ENCODE measurements at regions not wholly inside any gene's neighbourhood (a gene's known extent, or its start where the extent isn't known, plus 50 kb on each side); places are given as distances from the start of the nearest gene placed in this dataset.
A peak's percentile ranks its signal among the peaks of the same experiment; 100 is the strongest.

- Histone ChIP-seq H3K4me3 (ENCODE audit: low read depth in 1 of 2, low read length in 2 of 2) (no peak overlapping the region), H2AFZ (ENCODE audit: low read depth, low read length) (peak overlapping the region; percentile 36; the same call in 1 of the 2 replicates), H3K9ac (ENCODE audit: low read depth, low read length) (no peak overlapping the region), H3K9me3 (ENCODE audit: insufficient read depth, low read length, severe bottlenecking) (peaks cover 10% of the 10 kb centered on the region), H3K27ac (ENCODE audit: low read length) (no peak overlapping the region), H3K36me3 (ENCODE audit: insufficient read depth, low read length) (no peaks in the 10 kb centered on the region), H3K4me2 (ENCODE audit: insufficient read depth, low read length) (no peak overlapping the region), H4K20me1 (ENCODE audit: insufficient read depth, low read length) (no peaks in the 10 kb centered on the region), H3K27me3 (ENCODE audit: insufficient read depth, low read length, poor library complexity) (no peaks in the 10 kb centered on the region), H3K79me2 (ENCODE audit: insufficient read depth, low read length) (no peaks in the 10 kb centered on the region), H3K4me1 (ENCODE audit: insufficient read depth, low read length) (peaks cover 14% of the 10 kb centered on the region)
- TF ChIP-seq EZH2 (IDR thresholded peaks at IDR 0.05; ENCODE audit: borderline replicate concordance, low read depth, low read length, severe bottlenecking): no peak
- TF ChIP-seq, protein P1, sequence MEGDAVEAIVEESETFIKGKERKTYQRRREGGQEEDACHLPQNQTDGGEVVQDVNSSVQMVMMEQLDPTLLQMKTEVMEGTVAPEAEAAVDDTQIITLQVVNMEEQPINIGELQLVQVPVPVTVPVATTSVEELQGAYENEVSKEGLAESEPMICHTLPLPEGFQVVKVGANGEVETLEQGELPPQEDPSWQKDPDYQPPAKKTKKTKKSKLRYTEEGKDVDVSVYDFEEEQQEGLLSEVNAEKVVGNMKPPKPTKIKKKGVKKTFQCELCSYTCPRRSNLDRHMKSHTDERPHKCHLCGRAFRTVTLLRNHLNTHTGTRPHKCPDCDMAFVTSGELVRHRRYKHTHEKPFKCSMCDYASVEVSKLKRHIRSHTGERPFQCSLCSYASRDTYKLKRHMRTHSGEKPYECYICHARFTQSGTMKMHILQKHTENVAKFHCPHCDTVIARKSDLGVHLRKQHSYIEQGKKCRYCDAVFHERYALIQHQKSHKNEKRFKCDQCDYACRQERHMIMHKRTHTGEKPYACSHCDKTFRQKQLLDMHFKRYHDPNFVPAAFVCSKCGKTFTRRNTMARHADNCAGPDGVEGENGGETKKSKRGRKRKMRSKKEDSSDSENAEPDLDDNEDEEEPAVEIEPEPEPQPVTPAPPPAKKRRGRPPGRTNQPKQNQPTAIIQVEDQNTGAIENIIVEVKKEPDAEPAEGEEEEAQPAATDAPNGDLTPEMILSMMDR (IDR thresholded peaks at IDR 0.05; ENCODE audit: borderline replicate concordance, extremely low read depth, low read length, poor library complexity, severe bottlenecking): no peak
- no peak for DNase-seq
- ATAC-seq (ENCODE audit: insufficient read depth, low read depth): no peak
These were observed 249.0 kb upstream of the SLITRK1 start for GRCh38 chr13:84131249-84131648.

DNA sequence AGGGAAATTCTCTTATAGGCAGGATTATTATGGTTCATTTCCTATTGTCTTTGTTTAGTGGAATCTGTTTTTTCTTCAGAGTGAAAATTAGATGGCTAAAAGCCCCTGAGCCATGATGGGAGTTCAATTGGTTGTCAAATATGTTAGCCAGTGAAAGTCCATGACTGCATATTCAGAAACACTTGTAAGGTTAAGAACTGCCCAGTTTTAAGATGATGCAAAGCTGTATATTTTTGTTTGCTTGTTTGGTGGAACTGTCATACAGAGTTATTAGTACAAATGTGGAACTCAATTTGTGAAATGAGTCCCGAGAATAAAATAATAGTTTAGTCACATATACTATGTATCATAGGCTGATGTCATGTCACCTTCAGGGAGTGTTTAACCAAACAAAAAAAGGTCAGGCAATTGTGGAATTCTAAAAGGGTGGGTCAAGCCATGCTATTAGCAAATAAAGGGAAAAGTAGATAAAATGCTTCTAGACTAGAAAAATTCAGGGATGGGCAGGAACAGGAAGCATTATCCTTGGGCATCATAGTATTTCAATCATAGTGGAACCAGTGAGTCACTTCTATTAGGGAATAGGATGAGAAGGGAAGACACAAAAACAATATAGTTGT lies 248.3 kb upstream of the SLITRK1 start:
- H2AFZ ChIP-seq (ENCODE audit: low read depth, low read length): peak overlapping the region; percentile 36; the same call in 1 of the 2 replicates
- ATAC-seq (ENCODE audit: insufficient read depth, low read depth): no peak

GRCh38 chr13:84129966-84130365 lies 247.7 kb upstream of the SLITRK1 start:
- Histone ChIP-seq H4K20me1 (ENCODE audit: insufficient read depth, low read length) (no peaks in the 10 kb centered on the region), H3K27me3 (ENCODE audit: insufficient read depth, low read length, poor library complexity) (no peaks in the 10 kb centered on the region), H3K36me3 (ENCODE audit: insufficient read depth, low read length) (no peaks in the 10 kb centered on the region), H3K4me2 (ENCODE audit: insufficient read depth, low read length) (no peak overlapping the region), H3K4me3 (ENCODE audit: low read depth in 1 of 2, low read length in 2 of 2) (no peak overlapping the region), H3K4me1 (ENCODE audit: insufficient read depth, low read length) (peaks cover under 1% of the 10 kb centered on the region; the same call in 1 of the 2 replicates), H2AFZ (ENCODE audit: low read depth, low read length) (no peak overlapping the region), H3K79me2 (ENCODE audit: insufficient read depth, low read length) (no peaks in the 10 kb centered on the region), H3K9ac (ENCODE audit: low read depth, low read length) (no peak overlapping the region), H3K9me3 (ENCODE audit: insufficient read depth, low read length, severe bottlenecking) (peaks cover 10% of the 10 kb centered on the region), H3K27ac (ENCODE audit: low read length) (no peak overlapping the region)
- no peak for TF ChIP-seq EZH2 (IDR thresholded peaks at IDR 0.05; ENCODE audit: borderline replicate concordance, low read depth, low read length, severe bottlenecking)
- TF ChIP-seq, protein P1 (IDR thresholded peaks at IDR 0.05; ENCODE audit: borderline replicate concordance, extremely low read depth, low read length, poor library complexity, severe bottlenecking): no peak
- ATAC-seq (ENCODE audit: insufficient read depth, low read depth): no peak
- DNase-seq: no peak

More for the DNA sequence above, 248.3 kb upstream of the SLITRK1 start:
- no peak for TF ChIP-seq EZH2 (IDR thresholded peaks at IDR 0.05; ENCODE audit: borderline replicate concordance, low read depth, low read length, severe bottlenecking)
- TF ChIP-seq, protein P1 (IDR thresholded peaks at IDR 0.05; ENCODE audit: borderline replicate concordance, extremely low read depth, low read length, poor library complexity, severe bottlenecking): no peak
- Histone ChIP-seq H3K4me2 (ENCODE audit: insufficient read depth, low read length) (no peak overlapping the region), H3K36me3 (ENCODE audit: insufficient read depth, low read length) (no peaks in the 10 kb centered on the region), H3K4me1 (ENCODE audit: insufficient read depth, low read length) (peaks cover 7% of the 10 kb centered on the region), H3K9me3 (ENCODE audit: insufficient read depth, low read length, severe bottlenecking) (peaks cover 10% of the 10 kb centered on the region), H3K79me2 (ENCODE audit: insufficient read depth, low read length) (no peaks in the 10 kb centered on the region), H4K20me1 (ENCODE audit: insufficient read depth, low read length) (no peaks in the 10 kb centered on the region), H3K27me3 (ENCODE audit: insufficient read depth, low read length, poor library complexity) (no peaks in the 10 kb centered on the region), H3K9ac (ENCODE audit: low read depth, low read length) (no peak overlapping the region), H3K4me3 (ENCODE audit: low read depth in 1 of 2, low read length in 2 of 2) (no peak overlapping the region), H3K27ac (ENCODE audit: low read length) (no peak overlapping the region)
- no peak for DNase-seq
